H9 (cell line): ENCODE measurements at regions not wholly inside any gene's neighbourhood (a gene's known extent, or its start where the extent isn't known, plus 50 kb on each side); places are given as distances from the start of the nearest gene placed in this dataset.

Experiments
- DNase-seq: peaks from one replicate; pipeline ENCODE4 v3.0.0-alpha.2; 2017
- H2AFZ ChIP-seq: one replicate; pipeline ENCODE4 v1.6.1; 2013; ENCODE audit warnings: mild to moderate bottlenecking, low read length, control low read depth, moderate library complexity
- H2AK5ac ChIP-seq: 2 replicates; pipeline ENCODE4 v1.6.1; 2013; ENCODE audit warnings: low read length, control low read depth, mixed read lengths; ENCODE audit not compliant: insufficient read length
- H2BK120ac ChIP-seq: one replicate; pipeline ENCODE4 v1.6.1; 2013; ENCODE audit warnings: low read depth, mild to moderate bottlenecking, low read length, control low read depth, inconsistent platforms; ENCODE audit not compliant: poor library complexity, severe bottlenecking
- H2BK12ac ChIP-seq: 2 replicates; pipeline ENCODE4 v1.6.1; 2013; ENCODE audit warnings: low read length, control low read depth, mixed read lengths, low read depth; ENCODE audit not compliant: insufficient read length
- H2BK15ac ChIP-seq: 2 replicates; pipeline ENCODE4 v1.6.1; 2013; ENCODE audit warnings: low read depth, low read length, control low read depth
- H2BK20ac ChIP-seq: one replicate; pipeline ENCODE4 v1.6.1; 2013; ENCODE audit warnings: low read depth, mild to moderate bottlenecking, low read length, control low read depth, inconsistent platforms; ENCODE audit not compliant: poor library complexity, severe bottlenecking
- H2BK5ac ChIP-seq: 2 replicates; pipeline ENCODE4 v1.6.1; 2013; ENCODE audit warnings: low read length, control low read depth, mixed read lengths; ENCODE audit not compliant: insufficient read length
- H3K14ac ChIP-seq: 2 replicates; pipeline ENCODE4 v1.6.1; 2013; ENCODE audit warnings: low read length, control low read depth; ENCODE audit not compliant: insufficient read depth
- H3K18ac ChIP-seq: 2 replicates; pipeline ENCODE4 v1.6.1; 2013; ENCODE audit warnings: low read depth, mild to moderate bottlenecking, mixed read lengths, low read length, control low read depth; ENCODE audit not compliant: insufficient read length
- H3K23ac ChIP-seq: 2 replicates; pipeline ENCODE4 v1.6.1; 2013; ENCODE audit warnings: low read length, control low read depth, mixed read lengths, low read depth; ENCODE audit not compliant: insufficient read length
- H3K23me2 ChIP-seq: 2 replicates; pipeline ENCODE4 v1.6.1; 2013; ENCODE audit warnings: low read depth, mild to moderate bottlenecking, mixed read lengths, low read length, control low read depth; ENCODE audit not compliant: insufficient read length, poor library complexity, severe bottlenecking
- H3K27ac ChIP-seq: 2 replicates; pipeline ENCODE4 v1.5.1; 2013; ENCODE audit warnings: low read length, control low read depth, mixed read lengths, low read depth; ENCODE audit not compliant: insufficient read length
- H3K27me3 ChIP-seq: 2 replicates; pipeline ENCODE4 v1.6.1; 2013; ENCODE audit warnings: low read length, control low read depth, inconsistent platforms; ENCODE audit not compliant: insufficient read depth
- H3K4ac ChIP-seq: 2 replicates; pipeline ENCODE4 v1.6.1; 2013; ENCODE audit warnings: low read depth, mild to moderate bottlenecking, control low read depth, inconsistent platforms, low read length, moderate library complexity
- H3K4me1 ChIP-seq: 2 replicates; pipeline ENCODE4 v1.6.1; 2013; ENCODE audit warnings: low read length, control low read depth, inconsistent platforms; ENCODE audit not compliant: insufficient read depth
- H3K4me2 ChIP-seq: 2 replicates; pipeline ENCODE4 v1.6.1; 2013; ENCODE audit warnings: low read length, control low read depth, mixed read lengths; ENCODE audit not compliant: insufficient read length, insufficient read depth
- H3K56ac ChIP-seq: 2 replicates; pipeline ENCODE4 v1.6.1; 2013; ENCODE audit warnings: low read depth, mild to moderate bottlenecking, mixed read lengths, low read length, control low read depth; ENCODE audit not compliant: insufficient read length
- H3K79me1 ChIP-seq: 2 replicates; pipeline ENCODE4 v1.6.1; 2013; ENCODE audit warnings: low read depth, mild to moderate bottlenecking, moderate library complexity, low read length, control low read depth, inconsistent platforms; ENCODE audit not compliant: insufficient read depth, poor library complexity, severe bottlenecking
- H3K79me2 ChIP-seq: 2 replicates; pipeline ENCODE4 v1.6.1; 2013; ENCODE audit warnings: low read length, control low read depth, inconsistent platforms; ENCODE audit not compliant: insufficient read depth
- H3K9ac ChIP-seq: 2 replicates; pipeline ENCODE4 v1.6.1; 2013; ENCODE audit warnings: low read length, control low read depth, mixed read lengths; ENCODE audit not compliant: insufficient read length; ENCODE audit errors: extremely low read depth
- H3K9me3 ChIP-seq: one replicate; pipeline ENCODE4 v1.6.1; 2013; ENCODE audit warnings: low read depth, low read length, inconsistent platforms; ENCODE audit not compliant: control insufficient read depth
- H3T11ph ChIP-seq: one replicate; pipeline ENCODE4 v1.6.1; 2013; ENCODE audit warnings: mild to moderate bottlenecking, low read length, control low read depth, inconsistent platforms
- H4K20me1 ChIP-seq: one replicate; pipeline ENCODE4 v1.6.1; 2013; ENCODE audit not compliant: control insufficient read depth, insufficient read length, insufficient read depth
- H4K5ac ChIP-seq: 2 replicates; pipeline ENCODE4 v1.6.1; 2013; ENCODE audit warnings: low read depth, mild to moderate bottlenecking, mixed read lengths, low read length, control low read depth; ENCODE audit not compliant: insufficient read length
- H4K8ac ChIP-seq: replicated peaks from 2 replicates; pipeline ENCODE4 v1.6.1; 2013; ENCODE audit warnings: low read length, control low read depth, mixed read lengths, low read depth; ENCODE audit not compliant: insufficient read length
- H4K91ac ChIP-seq: 2 replicates; pipeline ENCODE4 v1.6.1; 2013; ENCODE audit warnings: low read depth, mild to moderate bottlenecking, moderate library complexity, mixed read lengths, low read length, control low read depth; ENCODE audit not compliant: insufficient read length
- H3K27ac Mint-ChIP-seq, 3 experiments: 2 replicates in 2 of 3; 3 replicates in 1 of 3; pipeline ENCODE4 v1.8.0; 2020 to 2021; ENCODE audit warnings: mixed read lengths in 3 of 3, mild to moderate bottlenecking in 1 of 3, moderate library complexity in 1 of 3
- H3K27me3 Mint-ChIP-seq: 2 replicates; pipeline ENCODE4 v1.8.0; 2021; ENCODE audit warnings: low read depth, mild to moderate bottlenecking, moderate library complexity, mixed read lengths
- H3K36me3 Mint-ChIP-seq, 3 experiments: 2 replicates in 2 of 3; 3 replicates in 1 of 3; pipeline ENCODE4 v1.8.0; 2020 to 2021; ENCODE audit warnings: low read depth in 3 of 3, mixed read lengths in 3 of 3; ENCODE audit not compliant: insufficient read depth in 1 of 3
- H3K4me1 Mint-ChIP-seq, 2 experiments: 2 replicates each; pipeline ENCODE4 v1.8.0; 2020; ENCODE audit warnings: mixed read lengths in 2 of 2
- H3K4me3 Mint-ChIP-seq, 2 experiments: 2 replicates in 1 of 2; 3 replicates in 1 of 2; pipeline ENCODE4 v1.8.0; 2020 to 2021; ENCODE audit warnings: mild to moderate bottlenecking in 2 of 2, mixed read lengths in 2 of 2, moderate library complexity in 1 of 2
- H3K9me3 Mint-ChIP-seq, 2 experiments: 2 replicates in 1 of 2; 3 replicates in 1 of 2; pipeline ENCODE4 v1.8.0; 2020; ENCODE audit warnings: mild to moderate bottlenecking in 2 of 2, mixed read lengths in 2 of 2, moderate library complexity in 1 of 2
- CTCF ChIP-seq: fragments of 200-600 bp; sonication (generic); conservative IDR thresholded peaks from 3 replicates; pipeline ENCODE4 v1.8.0; 2021; ENCODE audit warnings: antibody characterized with exemption, mild to moderate bottlenecking
- WGBS: extraction: QIAGEN DNeasy Blood & Tissue Kit; methylation state at CpG from one replicate; pipeline ENCODE4 v1.1.7; 2013; ENCODE audit warnings: missing lambda C conversion rate, low lambda C conversion rate, mixed read lengths; ENCODE audit not compliant: insufficient read length; ENCODE audit errors: extremely low coverage; 5-methylcytosine and 5-hydroxymethylcytosine counted together

- Histone ChIP-seq H2BK12ac (no peak overlapping the region), H3K4me1 (no peaks in the 10 kb centered on the region), H3K79me1 (no peaks in the 10 kb centered on the region), H3K9ac (no peak overlapping the region), H4K5ac (no peak overlapping the region), H4K20me1 (no peaks in the 10 kb centered on the region), H2AK5ac (no peak overlapping the region), H3K9me3 (no peaks in the 10 kb centered on the region), H4K8ac (no peak overlapping the region), H3K23me2 (no peaks in the 10 kb centered on the region), H2BK20ac (no peak overlapping the region), H3K27me3 (no peaks in the 10 kb centered on the region), H2BK5ac (no peak overlapping the region), H3K79me2 (no peaks in the 10 kb centered on the region), H3K14ac (no peak overlapping the region), H3T11ph (no peak overlapping the region), H2AFZ (no peak overlapping the region), H3K23ac (no peak overlapping the region), H2BK120ac (no peak overlapping the region), H3K56ac (no peak overlapping the region), H3K27ac (no peak overlapping the region), H3K4ac (no peak overlapping the region), H3K4me2 (no peak overlapping the region), H2BK15ac (no peak overlapping the region), H4K91ac (no peak overlapping the region), H3K18ac (no peak overlapping the region)
- no CpG with 5 or more reads among the region's 3 CpGs for WGBS
- Mint-ChIP-seq H3K4me3 (no peak overlapping the region), H3K9me3 (no peaks in the 10 kb centered on the region), H3K36me3 (no peaks in the 10 kb centered on the region), H3K27ac (no peak overlapping the region), H3K27me3 (no peaks in the 10 kb centered on the region; the same call in 1 of the 2 replicates), H3K4me1 (no peaks in the 10 kb centered on the region)
- no peak for TF ChIP-seq CTCF
- DNase-seq = no peak
Observed at GRCh38 chr12:13462450-13462849, 265.9 kb downstream of the EMP1 start.
